Hematopoietic multipotent progenitor cell (in vitro differentiated cells): ENCODE measurements at regions not wholly inside any gene's neighbourhood (a gene's known extent, or its start where the extent isn't known, plus 50 kb on each side); places are given as distances from the start of the nearest gene placed in this dataset.
A peak's percentile ranks its signal among the peaks of the same experiment; 100 is the strongest.
"Not testable (repeated sequence)": the region's sequence is repeated elsewhere in the genome, so short reads cannot be mapped to it uniquely, and the experiment has no call there.

Source experiments
- DNase-seq, 3 donors: peaks; one replicate each; pipeline ENCODE4 v3.0.0-alpha.2; 2011 to 2015; ENCODE audit warnings: low read depth in 2 of 3, low spot score in 2 of 3

GRCh38 chr7:65453341-65454030, 79.8 kb downstream of the ZNF92 start:
- DNase-seq: no peak

- DNase-seq: peak in 1 of 3 donors; percentile 2
Observed at GRCh38 chr7:65454469-65454868, 80.8 kb downstream of the ZNF92 start.

- not testable (repeated sequence) for DNase-seq
Observed at GRCh38 chr7:65455050-65455449, 81.4 kb downstream of the ZNF92 start.

- DNase-seq: no peak
Observed at GRCh38 chr7:65457705-65458104, 84.0 kb downstream of the ZNF92 start.

GRCh38 chr7:65459438-65459837, 85.8 kb downstream of the ZNF92 start:
- DNase-seq: no peak

- no peak for DNase-seq
Observed at GRCh38 chr7:65462148-65462716, 88.6 kb downstream of the ZNF92 start.

GRCh38 chr7:65463184-65463583, 89.5 kb downstream of the ZNF92 start:
- no peak for DNase-seq

GRCh38 chr7:65469919-65470558, 96.4 kb downstream of the ZNF92 start:
- not testable (repeated sequence) for DNase-seq

- no peak for DNase-seq
Observed at GRCh38 chr7:65471587-65471986, 97.9 kb downstream of the ZNF92 start.

GRCh38 chr7:65475040-65475726, 101.5 kb downstream of the ZNF92 start:
- no peak for DNase-seq

- DNase-seq: peak in 1 of 3 donors; percentile 2
Observed at GRCh38 chr7:65475734-65476319, 102.2 kb downstream of the ZNF92 start.

- DNase-seq: no peak
Observed at GRCh38 chr7:65477326-65477725, 103.7 kb downstream of the ZNF92 start.

- no peak for DNase-seq
Observed at GRCh38 chr7:65489260-65489767, 115.7 kb downstream of the ZNF92 start.

- not testable (repeated sequence) for DNase-seq
Observed at GRCh38 chr7:65496697-65497096, 123.0 kb downstream of the ZNF92 start.

- no peak for DNase-seq
Observed at GRCh38 chr7:65503434-65504152, 129.9 kb downstream of the ZNF92 start.

GRCh38 chr7:65504504-65505319, 131.1 kb downstream of the ZNF92 start:
- DNase-seq: not testable (repeated sequence)

- DNase-seq: not testable (repeated sequence)
Observed at GRCh38 chr7:65505320-65505633, 131.6 kb downstream of the ZNF92 start.

GRCh38 chr7:65508581-65509367, 135.1 kb downstream of the ZNF92 start:
- DNase-seq: not testable (repeated sequence)
